SK-N-SH treated with all-trans-retinoic acid at 6 μM for 48 hours (cell line): ENCODE measurements at regions not wholly inside any gene's neighbourhood (a gene's known extent, or its start where the extent isn't known, plus 50 kb on each side); places are given as distances from the start of the nearest gene placed in this dataset.

Experiments used
- ATAC-seq: fragments of 200-7000 bp; cut with Tn5 transposase; 3 replicates; pipeline ENCODE4 v1.9.1; 2020; ENCODE audit warnings: mild to moderate bottlenecking, moderate library complexity
- ARNTL ChIP-seq: fragments of 450-650 bp; formaldehyde crosslinking; IDR thresholded peaks from 2 replicates; pipeline ENCODE4 v1.5.0; 2020; ENCODE audit warnings: low read depth, mild to moderate bottlenecking, moderate library complexity, borderline replicate concordance
- CSDC2 ChIP-seq: fragments of 250-450 bp; sonication (Bioruptor Pico); IDR thresholded peaks from 2 replicates; pipeline ENCODE4 v1.5.0; 2020; ENCODE audit warnings: mild to moderate bottlenecking, moderate library complexity
- ESRRG ChIP-seq: fragments of 250-450 bp; sonication (Bioruptor Pico); IDR thresholded peaks from 2 replicates; pipeline ENCODE4 v1.6.1; 2021; ENCODE audit warnings: mild to moderate bottlenecking
- GLIS3 ChIP-seq: fragments of 250-450 bp; sonication (Bioruptor Pico); IDR thresholded peaks from 2 replicates; pipeline ENCODE4 v1.5.0; 2020; ENCODE audit warnings: mild to moderate bottlenecking, moderate library complexity
- ISL1 ChIP-seq: fragments of 250-450 bp; sonication (Bioruptor Pico); IDR thresholded peaks from 2 replicates; pipeline ENCODE4 v2.1.2; 2022; ENCODE audit warnings: mild to moderate bottlenecking, moderate library complexity
- OSR1 ChIP-seq: fragments of 250-450 bp; sonication (Bioruptor Pico); IDR thresholded peaks from 2 replicates; pipeline ENCODE4 v1.8.0; 2022; ENCODE audit warnings: moderate library complexity, mild to moderate bottlenecking, inconsistent platforms
- RARB ChIP-seq: fragments of 250-450 bp; sonication (Bioruptor Pico); IDR thresholded peaks from 2 replicates; pipeline ENCODE4 v1.8.0; 2021; ENCODE audit warnings: mild to moderate bottlenecking, moderate library complexity
- SNAI2 ChIP-seq: fragments of 250-450 bp; sonication (Bioruptor Pico); IDR thresholded peaks from 2 replicates; pipeline ENCODE4 v1.5.0; 2020; ENCODE audit warnings: mild to moderate bottlenecking, moderate library complexity
- TCF4 ChIP-seq: fragments of 250-450 bp; sonication (Bioruptor Pico); IDR thresholded peaks from 2 replicates; pipeline ENCODE4 v1.8.0; 2021; ENCODE audit warnings: mild to moderate bottlenecking, moderate library complexity, borderline replicate concordance
- TOX ChIP-seq: fragments of 250-450 bp; sonication (Bioruptor Pico); IDR thresholded peaks from 2 replicates; pipeline ENCODE4 v1.8.0; 2021; ENCODE audit warnings: mild to moderate bottlenecking, moderate library complexity, borderline replicate concordance
- ZFP30 ChIP-seq: fragments of 450-650 bp; formaldehyde crosslinking; IDR thresholded peaks from 2 replicates; pipeline ENCODE4 v1.5.0; 2022; ENCODE audit warnings: mild to moderate bottlenecking, moderate library complexity
- ZNF70 ChIP-seq: fragments of 450-650 bp; formaldehyde crosslinking; IDR thresholded peaks from 2 replicates; pipeline ENCODE4 v1.5.0; 2020; ENCODE audit warnings: mild to moderate bottlenecking, moderate library complexity
- ZNF8 ChIP-seq: fragments of 450-650 bp; formaldehyde crosslinking; IDR thresholded peaks from 2 replicates; pipeline ENCODE4 v1.5.0; 2020; ENCODE audit warnings: mild to moderate bottlenecking, moderate library complexity
- TF ChIP-seq, protein P1 (sequence below): fragments of 250-450 bp; sonication (Bioruptor Pico); IDR thresholded peaks from 2 replicates; pipeline ENCODE4 v1.8.0; 2020; ENCODE audit warnings: mild to moderate bottlenecking, moderate library complexity, borderline replicate concordance
- TF ChIP-seq, protein P2 (sequence below): fragments of 250-450 bp; sonication (Bioruptor Pico); IDR thresholded peaks from 2 replicates; pipeline ENCODE4 v1.8.0; 2021; ENCODE audit warnings: low read depth, mild to moderate bottlenecking, moderate library complexity, borderline replicate concordance
- TF ChIP-seq, protein P3 (sequence below): fragments of 250-450 bp; sonication (Bioruptor Pico); IDR thresholded peaks from 2 replicates; pipeline ENCODE4 v1.5.0; 2020; ENCODE audit warnings: mild to moderate bottlenecking, moderate library complexity
- TF ChIP-seq, protein P4 (sequence below): fragments of 250-450 bp; sonication (Bioruptor Pico); IDR thresholded peaks from 2 replicates; pipeline ENCODE4 v1.5.1; 2021; ENCODE audit warnings: mild to moderate bottlenecking, moderate library complexity

DNA sequence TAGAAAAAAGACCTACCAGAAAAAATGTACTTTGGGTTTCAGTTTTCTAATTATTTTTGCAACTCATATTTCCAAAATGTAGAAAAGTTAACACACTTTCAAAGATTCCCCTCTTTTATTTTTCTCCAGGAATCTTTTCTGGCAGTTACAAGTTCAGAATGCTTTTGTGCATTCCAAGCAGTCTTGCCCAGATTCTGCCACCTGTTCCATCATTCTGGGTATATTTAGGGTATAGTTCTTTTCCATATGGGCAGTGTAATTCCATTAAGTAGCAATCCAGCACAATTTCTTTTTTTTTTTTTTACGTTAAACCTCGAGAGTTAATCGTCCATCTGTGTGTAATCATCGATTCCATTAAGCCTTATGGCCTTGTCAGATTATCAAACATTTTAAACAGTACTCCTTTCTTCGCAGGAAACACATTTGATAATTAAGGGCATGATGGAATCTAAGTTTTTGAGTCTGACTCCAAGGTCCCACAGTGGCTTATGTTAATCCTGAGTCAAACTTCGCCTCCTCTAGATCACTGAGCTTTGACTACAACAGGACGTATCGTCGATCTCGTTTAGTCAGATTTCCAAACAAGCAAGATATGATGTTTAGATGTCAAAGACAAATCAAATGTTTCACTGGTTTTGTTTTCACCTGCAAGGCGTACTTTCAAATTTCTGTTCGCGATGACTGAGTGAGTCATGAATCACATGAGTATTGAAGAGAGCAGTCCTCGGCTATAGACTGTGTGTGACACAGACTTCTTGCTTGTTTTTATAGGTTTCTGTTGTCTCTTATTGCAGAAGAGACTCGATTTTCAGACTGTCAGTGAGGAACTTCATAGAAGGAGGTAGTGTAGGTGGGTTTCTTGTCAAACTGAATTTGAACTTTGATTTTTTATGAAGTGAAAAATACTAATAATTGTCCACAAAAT is 118.9 kb upstream of the GK2 start (continued):
- TF ChIP-seq, protein P1, sequence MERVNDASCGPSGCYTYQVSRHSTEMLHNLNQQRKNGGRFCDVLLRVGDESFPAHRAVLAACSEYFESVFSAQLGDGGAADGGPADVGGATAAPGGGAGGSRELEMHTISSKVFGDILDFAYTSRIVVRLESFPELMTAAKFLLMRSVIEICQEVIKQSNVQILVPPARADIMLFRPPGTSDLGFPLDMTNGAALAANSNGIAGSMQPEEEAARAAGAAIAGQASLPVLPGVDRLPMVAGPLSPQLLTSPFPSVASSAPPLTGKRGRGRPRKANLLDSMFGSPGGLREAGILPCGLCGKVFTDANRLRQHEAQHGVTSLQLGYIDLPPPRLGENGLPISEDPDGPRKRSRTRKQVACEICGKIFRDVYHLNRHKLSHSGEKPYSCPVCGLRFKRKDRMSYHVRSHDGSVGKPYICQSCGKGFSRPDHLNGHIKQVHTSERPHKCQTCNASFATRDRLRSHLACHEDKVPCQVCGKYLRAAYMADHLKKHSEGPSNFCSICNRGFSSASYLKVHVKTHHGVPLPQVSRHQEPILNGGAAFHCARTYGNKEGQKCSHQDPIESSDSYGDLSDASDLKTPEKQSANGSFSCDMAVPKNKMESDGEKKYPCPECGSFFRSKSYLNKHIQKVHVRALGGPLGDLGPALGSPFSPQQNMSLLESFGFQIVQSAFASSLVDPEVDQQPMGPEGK (CRISPR knock-in tag) = no peak
- TF ChIP-seq CSDC2 (CRISPR knock-in tag) (no peak), TCF4 (CRISPR knock-in tag) (no peak)
- TF ChIP-seq, all 23 proteins: peak for 0

DNA sequence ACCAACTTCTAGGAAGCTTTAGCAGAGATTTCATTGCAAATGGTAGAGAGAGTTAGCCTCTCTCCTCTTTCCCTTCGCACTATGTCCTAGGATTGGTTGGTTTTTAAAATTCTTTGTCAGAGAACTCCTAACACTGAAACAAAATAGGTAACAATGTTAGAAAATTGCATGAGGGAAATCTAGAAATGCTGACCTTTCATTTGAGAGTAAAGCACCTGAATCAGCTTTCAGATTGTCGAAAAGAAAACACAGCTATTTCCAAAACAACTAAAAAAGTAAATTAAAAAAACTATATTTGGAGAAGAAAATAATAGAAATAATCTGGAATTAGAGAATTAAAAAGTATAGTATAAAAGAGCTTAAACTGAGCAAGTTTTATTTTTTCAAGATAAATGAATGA is 108.1 kb upstream of the GK2 start:
- TF ChIP-seq ZFP30 (CRISPR knock-in tag) (no peak), SNAI2 (CRISPR knock-in tag) (no peak)
- TF ChIP-seq, protein P2, sequence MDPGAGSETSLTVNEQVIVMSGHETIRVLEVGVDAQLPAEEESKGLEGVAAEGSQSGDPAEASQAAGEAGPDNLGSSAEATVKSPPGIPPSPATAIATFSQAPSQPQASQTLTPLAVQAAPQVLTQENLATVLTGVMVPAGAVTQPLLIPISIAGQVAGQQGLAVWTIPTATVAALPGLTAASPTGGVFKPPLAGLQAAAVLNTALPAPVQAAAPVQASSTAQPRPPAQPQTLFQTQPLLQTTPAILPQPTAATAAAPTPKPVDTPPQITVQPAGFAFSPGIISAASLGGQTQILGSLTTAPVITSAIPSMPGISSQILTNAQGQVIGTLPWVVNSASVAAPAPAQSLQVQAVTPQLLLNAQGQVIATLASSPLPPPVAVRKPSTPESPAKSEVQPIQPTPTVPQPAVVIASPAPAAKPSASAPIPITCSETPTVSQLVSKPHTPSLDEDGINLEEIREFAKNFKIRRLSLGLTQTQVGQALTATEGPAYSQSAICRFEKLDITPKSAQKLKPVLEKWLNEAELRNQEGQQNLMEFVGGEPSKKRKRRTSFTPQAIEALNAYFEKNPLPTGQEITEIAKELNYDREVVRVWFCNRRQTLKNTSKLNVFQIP (CRISPR knock-in tag) = no peak
- TF ChIP-seq, all 23 proteins: peak for 0
- no peak for ATAC-seq

DNA sequence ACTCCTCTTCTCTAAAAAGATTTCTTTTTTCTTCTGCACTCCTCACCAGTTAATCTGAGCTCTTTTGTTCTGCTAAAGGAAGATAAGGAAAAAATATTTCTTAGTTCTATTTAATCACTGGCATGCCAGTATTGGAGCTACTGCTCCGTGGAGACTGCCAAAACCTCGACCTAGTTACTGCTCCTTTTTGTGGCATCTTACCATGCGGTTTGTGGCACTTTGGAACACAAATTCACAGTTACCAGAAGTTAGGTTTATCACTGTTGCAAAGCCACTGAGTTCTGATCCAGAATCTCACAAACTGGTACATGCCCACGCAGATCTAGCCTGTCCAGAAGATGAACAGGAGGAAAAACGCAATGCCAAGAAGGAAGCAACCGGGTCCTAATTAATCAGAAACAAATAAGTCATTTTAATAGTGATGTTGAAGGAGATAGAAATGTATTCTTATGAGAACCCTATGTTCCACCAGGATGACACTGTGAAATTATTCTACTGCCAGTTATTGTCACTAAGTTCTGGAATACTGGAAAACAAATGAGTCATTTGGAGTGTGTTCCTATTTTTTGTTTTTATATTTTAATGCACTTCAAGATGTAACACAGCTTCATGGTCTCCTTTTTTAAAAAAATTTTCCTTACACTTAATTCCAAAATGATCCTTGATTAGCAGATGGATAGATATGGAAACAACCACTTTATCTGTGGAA is 106.7 kb upstream of the GK2 start:
- no peak for TF ChIP-seq RARB (CRISPR knock-in tag)
- no peak for TF ChIP-seq ESRRG (CRISPR knock-in tag)
- TF ChIP-seq TOX (CRISPR knock-in tag) = no peak
- no peak for TF ChIP-seq CSDC2 (CRISPR knock-in tag)
- no peak for TF ChIP-seq ZNF70 (CRISPR knock-in tag)
- no peak for ATAC-seq

DNA sequence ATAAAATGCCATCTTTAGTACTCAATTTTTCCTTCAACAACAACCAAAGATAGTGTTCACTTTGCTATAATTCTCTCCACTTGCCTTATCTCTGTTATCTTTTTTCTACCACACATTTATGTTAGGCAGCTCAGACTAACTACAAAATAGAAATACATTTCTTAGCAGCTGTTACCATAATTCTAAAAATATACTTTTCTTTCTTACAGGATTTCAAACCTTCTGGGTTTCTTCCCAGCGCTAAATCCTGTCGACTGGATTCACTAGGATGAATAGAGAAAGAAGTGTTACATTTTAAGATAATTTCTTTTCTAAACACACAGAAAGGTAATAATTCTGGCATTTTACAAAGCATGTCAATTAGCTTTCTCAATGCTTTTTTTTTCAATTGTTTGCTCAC is 105.5 kb upstream of the GK2 start:
- no peak for ATAC-seq
- TF ChIP-seq CSDC2 (CRISPR knock-in tag) = no peak
- no peak for TF ChIP-seq ARNTL (CRISPR knock-in tag)
- no peak for TF ChIP-seq SNAI2 (CRISPR knock-in tag)
- no peak for TF ChIP-seq GLIS3 (CRISPR knock-in tag)
- no peak for TF ChIP-seq RARB (CRISPR knock-in tag)
- TF ChIP-seq, protein P3, sequence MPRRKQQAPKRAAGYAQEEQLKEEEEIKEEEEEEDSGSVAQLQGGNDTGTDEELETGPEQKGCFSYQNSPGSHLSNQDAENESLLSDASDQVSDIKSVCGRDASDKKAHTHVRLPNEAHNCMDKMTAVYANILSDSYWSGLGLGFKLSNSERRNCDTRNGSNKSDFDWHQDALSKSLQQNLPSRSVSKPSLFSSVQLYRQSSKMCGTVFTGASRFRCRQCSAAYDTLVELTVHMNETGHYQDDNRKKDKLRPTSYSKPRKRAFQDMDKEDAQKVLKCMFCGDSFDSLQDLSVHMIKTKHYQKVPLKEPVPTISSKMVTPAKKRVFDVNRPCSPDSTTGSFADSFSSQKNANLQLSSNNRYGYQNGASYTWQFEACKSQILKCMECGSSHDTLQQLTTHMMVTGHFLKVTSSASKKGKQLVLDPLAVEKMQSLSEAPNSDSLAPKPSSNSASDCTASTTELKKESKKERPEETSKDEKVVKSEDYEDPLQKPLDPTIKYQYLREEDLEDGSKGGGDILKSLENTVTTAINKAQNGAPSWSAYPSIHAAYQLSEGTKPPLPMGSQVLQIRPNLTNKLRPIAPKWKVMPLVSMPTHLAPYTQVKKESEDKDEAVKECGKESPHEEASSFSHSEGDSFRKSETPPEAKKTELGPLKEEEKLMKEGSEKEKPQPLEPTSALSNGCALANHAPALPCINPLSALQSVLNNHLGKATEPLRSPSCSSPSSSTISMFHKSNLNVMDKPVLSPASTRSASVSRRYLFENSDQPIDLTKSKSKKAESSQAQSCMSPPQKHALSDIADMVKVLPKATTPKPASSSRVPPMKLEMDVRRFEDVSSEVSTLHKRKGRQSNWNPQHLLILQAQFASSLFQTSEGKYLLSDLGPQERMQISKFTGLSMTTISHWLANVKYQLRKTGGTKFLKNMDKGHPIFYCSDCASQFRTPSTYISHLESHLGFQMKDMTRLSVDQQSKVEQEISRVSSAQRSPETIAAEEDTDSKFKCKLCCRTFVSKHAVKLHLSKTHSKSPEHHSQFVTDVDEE = no peak
- TF ChIP-seq OSR1 (CRISPR knock-in tag) = no peak
- TF ChIP-seq ZNF8 (CRISPR knock-in tag) = no peak
- no peak for TF ChIP-seq ISL1 (CRISPR knock-in tag)
- no peak for TF ChIP-seq ZNF70 (CRISPR knock-in tag)
- TF ChIP-seq, protein P2 (CRISPR knock-in tag) = no peak
- TF ChIP-seq, protein P1 (CRISPR knock-in tag) = no peak
- no peak for TF ChIP-seq ESRRG (CRISPR knock-in tag)
- TF ChIP-seq, protein P4, sequence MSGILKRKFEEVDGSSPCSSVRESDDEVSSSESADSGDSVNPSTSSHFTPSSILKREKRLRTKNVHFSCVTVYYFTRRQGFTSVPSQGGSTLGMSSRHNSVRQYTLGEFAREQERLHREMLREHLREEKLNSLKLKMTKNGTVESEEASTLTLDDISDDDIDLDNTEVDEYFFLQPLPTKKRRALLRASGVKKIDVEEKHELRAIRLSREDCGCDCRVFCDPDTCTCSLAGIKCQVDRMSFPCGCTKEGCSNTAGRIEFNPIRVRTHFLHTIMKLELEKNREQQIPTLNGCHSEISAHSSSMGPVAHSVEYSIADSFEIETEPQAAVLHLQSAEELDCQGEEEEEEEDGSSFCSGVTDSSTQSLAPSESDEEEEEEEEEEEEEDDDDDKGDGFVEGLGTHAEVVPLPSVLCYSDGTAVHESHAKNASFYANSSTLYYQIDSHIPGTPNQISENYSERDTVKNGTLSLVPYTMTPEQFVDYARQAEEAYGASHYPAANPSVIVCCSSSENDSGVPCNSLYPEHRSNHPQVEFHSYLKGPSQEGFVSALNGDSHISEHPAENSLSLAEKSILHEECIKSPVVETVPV = no peak
- TF ChIP-seq TCF4 (CRISPR knock-in tag) = no peak
